ENCODE measurements at regions not wholly inside any gene's neighbourhood (a gene's known extent, or its start where the extent isn't known, plus 50 kb on each side); places are given as distances from the start of the nearest gene placed in this dataset.
A peak's percentile ranks its signal among the peaks of the same experiment; 100 is the strongest.
"Not testable (repeated sequence)": the region's sequence is repeated elsewhere in the genome, so short reads cannot be mapped to it uniquely, and the experiment has no call there.

DNA sequence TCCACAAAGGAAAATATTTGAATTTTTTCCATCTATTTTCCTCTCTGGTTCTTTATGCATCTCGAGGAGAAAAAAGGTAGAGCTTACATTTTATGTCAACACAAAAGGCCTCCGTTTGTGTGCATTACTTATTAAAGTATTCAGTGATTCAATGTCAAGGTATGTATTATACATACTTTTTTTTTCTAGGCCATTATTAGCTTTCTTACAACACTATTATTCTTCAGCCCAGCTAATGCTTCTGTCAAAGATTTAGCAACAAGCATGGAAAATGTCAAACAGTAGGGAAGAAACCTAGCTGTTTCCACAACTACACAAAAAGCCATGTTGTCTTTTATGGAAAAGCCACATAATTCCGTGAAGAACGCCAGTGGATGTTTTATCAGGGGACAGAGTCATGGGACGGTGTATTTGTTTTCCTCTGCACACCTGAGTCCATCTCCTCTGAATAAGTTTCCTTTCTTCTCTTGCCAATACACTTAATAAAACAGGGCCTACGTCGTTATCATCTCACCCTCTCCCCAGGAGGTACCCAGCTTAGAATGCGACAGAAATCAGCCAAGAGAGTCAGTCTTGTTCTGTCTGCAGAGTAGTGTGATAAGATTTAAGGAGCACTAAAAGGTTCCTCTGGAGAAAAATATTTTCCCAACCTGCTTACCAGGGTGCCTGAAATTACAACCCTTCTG is 209.7 kb upstream of the AUTS2 start:
- Histone ChIP-seq H3K36me3 (ENCODE audit: control insufficient read depth in 2 of 2, insufficient read depth in 1 of 2, low read length in 2 of 2) (no peaks in the 10 kb centered on the region), H3K4me1 (ENCODE audit: control insufficient read depth, insufficient read depth, low read length) (peaks cover 5% of the 10 kb centered on the region; the same call in 1 of the 2 replicates), H3K9me3 (ENCODE audit: control insufficient read depth, insufficient read depth, low read depth, low read length) (no peaks in the 10 kb centered on the region), H3K27ac (ENCODE audit: extremely low read depth, low read depth, low read length) (no peak overlapping the region; the same call in 1 of the 2 replicates), H3K4me3 (ENCODE audit: low read depth, low read length) (no peak overlapping the region)
- no peak for TF ChIP-seq ZNF660 (tag by site-specific recombination; IDR thresholded peaks at IDR 0.05)
- peak; percentile 53; the same call in 1 of the 2 replicates for TF ChIP-seq TCF7L2 (IDR thresholded peaks at IDR 0.05; ENCODE audit: borderline replicate concordance, low read depth, low read length)
- peak; percentile 54; the same call in 1 of the 2 replicates for TF ChIP-seq ZIC2 (tag by site-specific recombination; IDR thresholded peaks at IDR 0.05)
- TF ChIP-seq ZNF114 (tag by site-specific recombination; IDR thresholded peaks at IDR 0.05): no peak
- 0 out of 2 replicates have a peak, but pooled peaks have one; percentile 17 for TF ChIP-seq GLIS1 (tag by site-specific recombination; IDR thresholded peaks at IDR 0.05)
- ChIA-PET POLR2A (interaction anchor here (0.6 kb wide), 1 partner anchor 726 kb away, joined by 4 read pairs; no protein-coding TSS in a partner anchor), CTCF (interaction anchor here (0.7 kb wide), 1 partner anchor 289 kb away, joined by 3 read pairs; no protein-coding TSS in a partner anchor)

DNA sequence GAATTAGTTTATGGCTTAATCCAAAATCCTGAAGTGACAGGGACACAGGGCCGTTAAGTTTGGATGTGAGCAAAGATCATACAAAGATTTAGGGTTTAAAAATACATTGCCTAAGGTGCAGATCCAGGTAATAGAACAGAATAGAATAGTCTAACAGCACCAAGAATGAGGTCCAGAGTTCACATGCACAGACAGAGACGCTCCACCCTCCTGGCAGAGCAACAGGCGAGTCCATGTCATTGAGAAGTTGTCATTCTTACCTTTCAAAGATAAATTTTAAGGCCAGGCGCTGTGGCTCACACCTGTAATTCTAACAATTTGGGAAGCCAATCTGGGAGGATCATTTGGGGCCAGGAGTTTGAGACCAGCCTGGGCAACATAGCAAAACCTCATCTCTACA is 209.1 kb upstream of the AUTS2 start:
- CTCF ChIA-PET: interaction anchor here (0.7 kb wide), 1 partner anchor 288 kb away, joined by 3 read pairs; no protein-coding TSS in a partner anchor
- H3K4me3 ChIP-seq (ENCODE audit: low read depth, low read length): no peak overlapping the region
- TF ChIP-seq ZNF530 (tag by site-specific recombination; IDR thresholded peaks at IDR 0.05; ENCODE audit: low read depth) (no peak), ZFHX2 (tag by site-specific recombination; conservative IDR thresholded peaks at IDR 0.05) (no peak), ZBTB48 (tag by site-specific recombination; IDR thresholded peaks at IDR 0.05) (no peak), ZNF354C (tag by site-specific recombination; IDR thresholded peaks at IDR 0.05; ENCODE audit: borderline replicate concordance, low read depth) (no peak), ZNF529 (tag by site-specific recombination; IDR thresholded peaks at IDR 0.05; ENCODE audit: insufficient replicate concordance) (no peak)
- TF ChIP-seq, protein P1, sequence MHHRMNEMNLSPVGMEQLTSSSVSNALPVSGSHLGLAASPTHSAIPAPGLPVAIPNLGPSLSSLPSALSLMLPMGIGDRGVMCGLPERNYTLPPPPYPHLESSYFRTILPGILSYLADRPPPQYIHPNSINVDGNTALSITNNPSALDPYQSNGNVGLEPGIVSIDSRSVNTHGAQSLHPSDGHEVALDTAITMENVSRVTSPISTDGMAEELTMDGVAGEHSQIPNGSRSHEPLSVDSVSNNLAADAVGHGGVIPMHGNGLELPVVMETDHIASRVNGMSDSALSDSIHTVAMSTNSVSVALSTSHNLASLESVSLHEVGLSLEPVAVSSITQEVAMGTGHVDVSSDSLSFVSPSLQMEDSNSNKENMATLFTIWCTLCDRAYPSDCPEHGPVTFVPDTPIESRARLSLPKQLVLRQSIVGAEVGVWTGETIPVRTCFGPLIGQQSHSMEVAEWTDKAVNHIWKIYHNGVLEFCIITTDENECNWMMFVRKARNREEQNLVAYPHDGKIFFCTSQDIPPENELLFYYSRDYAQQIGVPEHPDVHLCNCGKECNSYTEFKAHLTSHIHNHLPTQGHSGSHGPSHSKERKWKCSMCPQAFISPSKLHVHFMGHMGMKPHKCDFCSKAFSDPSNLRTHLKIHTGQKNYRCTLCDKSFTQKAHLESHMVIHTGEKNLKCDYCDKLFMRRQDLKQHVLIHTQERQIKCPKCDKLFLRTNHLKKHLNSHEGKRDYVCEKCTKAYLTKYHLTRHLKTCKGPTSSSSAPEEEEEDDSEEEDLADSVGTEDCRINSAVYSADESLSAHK (tag by site-specific recombination; IDR thresholded peaks at IDR 0.05): no peak
- H3K27ac ChIP-seq (ENCODE audit: extremely low read depth, low read depth, low read length): no peak overlapping the region
- no peaks in the 10 kb centered on the region for H3K9me3 ChIP-seq (ENCODE audit: control insufficient read depth, insufficient read depth, low read depth, low read length)
- POLR2A ChIA-PET: interaction anchor here (0.6 to 0.7 kb wide), 2 partner anchors 69 to 727 kb away, joined by 3 to 4 read pairs; no protein-coding TSS in a partner anchor
- H3K4me1 ChIP-seq (ENCODE audit: control insufficient read depth, insufficient read depth, low read length): peaks cover 5% of the 10 kb centered on the region; the same call in 1 of the 2 replicates
- no peaks in the 10 kb centered on the region for H3K36me3 ChIP-seq (ENCODE audit: control insufficient read depth in 2 of 2, insufficient read depth in 1 of 2, low read length in 2 of 2)

DNA sequence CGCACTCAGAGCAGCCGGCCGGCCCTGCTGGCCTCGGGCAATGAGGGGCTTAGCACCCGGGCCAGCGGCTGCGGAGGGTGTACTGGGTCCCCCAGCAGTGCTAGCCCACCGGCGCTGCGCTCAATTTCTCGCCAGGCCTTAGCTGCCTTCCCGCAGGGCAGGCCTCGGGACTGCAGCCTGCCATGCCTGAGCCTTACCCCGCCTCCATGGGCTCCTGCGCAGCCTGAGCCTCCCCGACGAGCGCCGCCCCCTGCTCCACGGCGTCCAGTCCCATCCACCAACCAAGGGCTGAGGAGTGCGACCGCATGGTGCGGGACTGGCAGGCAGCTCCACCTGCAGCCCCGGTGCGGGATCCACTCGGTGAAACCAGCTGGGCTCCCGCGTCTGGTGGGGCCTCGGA is 204.4 kb upstream of the AUTS2 start:
- CTCF ChIA-PET: not testable (repeated sequence)

GRCh38 chr7:69395061-69395714 is 203.1 kb upstream of the AUTS2 start:
- no peak overlapping the region; the same call in 1 of the 2 replicates for H3K27ac ChIP-seq (ENCODE audit: extremely low read depth, low read depth, low read length)
- CTCF ChIA-PET: no interaction called here
- H3K4me1 ChIP-seq (ENCODE audit: control insufficient read depth, insufficient read depth, low read length): peaks cover 7% of the 10 kb centered on the region
- no peak for TF ChIP-seq ZNF670 (tag by site-specific recombination; IDR thresholded peaks at IDR 0.05; ENCODE audit: low read depth)
- TF ChIP-seq ZNF561 (tag by site-specific recombination; IDR thresholded peaks at IDR 0.05; ENCODE audit: borderline replicate concordance): peak; percentile 40; the same call in 1 of the 2 replicates
- TF ChIP-seq GLIS1 (tag by site-specific recombination; IDR thresholded peaks at IDR 0.05): peak; percentile 30; the same call in 1 of the 2 replicates
- H3K36me3 ChIP-seq (ENCODE audit: control insufficient read depth in 2 of 2, insufficient read depth in 1 of 2, low read length in 2 of 2): no peaks in the 10 kb centered on the region
- no peak overlapping the region for H3K4me3 ChIP-seq (ENCODE audit: low read depth, low read length)
- H3K9me3 ChIP-seq (ENCODE audit: control insufficient read depth, insufficient read depth, low read depth, low read length): no peaks in the 10 kb centered on the region
- POLR2A ChIA-PET: interaction anchor here (0.9 kb wide), 1 partner anchor 163 kb away, joined by 3 read pairs; no protein-coding TSS in a partner anchor

More for the DNA sequence above, 204.4 kb upstream of the AUTS2 start:
- H3K4me1 ChIP-seq (ENCODE audit: control insufficient read depth, insufficient read depth, low read length); H3K9me3 ChIP-seq (ENCODE audit: control insufficient read depth, insufficient read depth, low read depth, low read length); POLR2A ChIA-PET; H3K27ac ChIP-seq (ENCODE audit: extremely low read depth, low read depth, low read length); H3K36me3 ChIP-seq (ENCODE audit: control insufficient read depth in 2 of 2, insufficient read depth in 1 of 2, low read length in 2 of 2); H3K4me3 ChIP-seq (ENCODE audit: low read depth, low read length): not testable (repeated sequence)

All from HEK293 (cell line).